Eye (tissue), 1 donor: ENCODE measurements at regions not wholly inside any gene's neighbourhood (a gene's known extent, or its start where the extent isn't known, plus 50 kb on each side); places are given as distances from the start of the nearest gene placed in this dataset.

Experiments used
- DNase-seq: peaks from one replicate; pipeline ENCODE4 v3.0.0-alpha.2; 2015

GRCh38 chr12:4223273-4223845, 50.2 kb upstream of the CCND2 start:
- DNase-seq: no peak

- DNase-seq: no peak
Measured at GRCh38 chr12:4221258-4221620, 52.3 kb upstream of the CCND2 start.

DNA sequence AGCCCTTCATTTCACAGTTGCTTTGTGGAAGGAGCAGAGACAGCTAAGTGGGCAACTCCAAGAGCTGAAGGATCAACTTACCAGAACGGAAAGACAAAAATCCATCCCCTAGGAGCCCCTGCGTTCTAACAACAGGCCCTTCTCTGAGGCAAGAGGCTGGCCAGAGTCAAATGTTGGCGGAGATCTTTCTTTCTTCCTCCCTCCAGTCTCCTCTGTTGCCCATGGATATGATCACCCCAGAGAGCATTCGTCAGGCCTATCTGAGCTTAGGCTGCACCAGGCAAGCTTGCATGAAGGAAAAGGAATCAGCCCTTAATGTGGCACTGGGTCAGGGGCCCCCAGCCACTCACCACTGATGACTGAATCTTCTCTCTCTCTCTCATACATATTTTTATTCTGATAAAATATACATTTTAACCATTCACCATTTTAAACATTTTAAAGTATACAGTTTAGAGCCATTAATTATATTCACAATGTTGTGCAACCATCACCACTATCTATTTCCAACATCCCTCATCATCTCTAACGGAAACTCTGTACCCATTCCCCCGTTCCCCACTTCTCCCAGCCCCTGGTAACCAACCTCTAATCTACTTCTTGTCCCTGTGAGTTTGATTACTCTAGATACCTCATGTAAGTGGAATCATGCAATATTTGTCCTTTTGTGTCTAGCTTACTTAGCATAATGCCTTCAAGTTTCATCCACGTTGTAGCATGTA, 52.9 kb upstream of the CCND2 start:
- DNase-seq: no peak

GRCh38 chr12:4217091-4217490, 56.5 kb upstream of the CCND2 start:
- no peak for DNase-seq

DNA sequence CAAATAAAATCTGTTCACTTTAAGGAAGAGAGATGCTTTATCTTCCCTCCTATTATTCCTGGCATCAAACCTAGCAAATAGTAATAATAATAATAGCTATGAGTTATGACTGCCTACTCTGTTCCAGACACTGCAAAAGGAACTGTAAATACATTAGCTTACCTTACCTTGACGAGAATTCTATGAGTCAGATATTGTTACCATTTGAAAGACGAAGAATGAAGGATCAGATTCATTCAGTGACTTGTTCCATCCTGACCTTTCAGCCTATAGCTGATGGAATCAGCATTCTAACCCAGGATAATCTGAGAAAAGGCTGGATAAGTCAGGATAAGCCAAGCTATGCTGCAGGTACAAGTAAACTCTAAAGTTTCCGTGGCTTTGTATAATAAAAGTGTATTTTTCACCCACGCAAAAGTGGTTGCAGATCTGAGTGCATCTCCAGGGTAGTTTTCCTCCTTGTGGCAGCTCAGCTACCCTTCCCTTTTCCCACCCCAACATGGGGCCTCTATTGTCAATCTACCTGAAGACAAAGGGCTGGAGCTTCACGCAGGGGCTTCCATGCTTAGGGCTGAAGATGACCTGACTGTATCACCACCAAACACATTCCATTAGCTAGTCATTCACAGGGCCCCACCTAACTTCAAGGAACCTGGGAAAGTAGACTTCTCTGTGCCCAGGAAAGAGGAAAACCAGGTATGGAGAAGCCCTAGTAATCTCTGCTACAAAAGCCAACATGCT, 57.2 kb upstream of the CCND2 start:
- DNase-seq: no peak

GRCh38 chr12:4215229-4216186, 58.1 kb upstream of the CCND2 start:
- no peak for DNase-seq

- DNase-seq: no peak
Measured at GRCh38 chr12:4214877-4215228, 58.7 kb upstream of the CCND2 start.

DNA sequence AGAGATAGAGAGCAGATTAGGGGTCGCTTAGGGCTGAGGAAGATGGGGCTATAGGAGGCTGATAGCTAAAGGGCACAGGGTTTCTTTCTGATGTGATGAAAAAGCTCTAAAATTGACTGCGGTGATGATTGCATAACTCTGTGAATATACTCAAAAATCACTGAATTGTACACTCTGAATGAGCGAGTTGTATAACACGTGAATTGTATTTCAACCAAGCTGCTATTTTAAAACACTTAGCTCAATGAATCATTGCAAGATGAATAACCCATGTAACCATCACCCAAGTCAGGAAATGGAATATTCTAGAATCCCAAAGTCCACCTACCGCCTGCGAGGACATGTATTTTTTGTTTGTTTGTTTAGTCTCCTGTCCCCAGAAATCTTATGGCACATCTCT, 60.1 kb upstream of the CCND2 start:
- DNase-seq: no peak

- no peak for DNase-seq
Measured at GRCh38 chr12:4212845-4213244, 60.7 kb upstream of the CCND2 start.

- DNase-seq: no peak
Measured at GRCh38 chr12:4211372-4211771, 62.2 kb upstream of the CCND2 start.

GRCh38 chr12:4210183-4210582, 63.4 kb upstream of the CCND2 start:
- DNase-seq: no peak

GRCh38 chr12:4206470-4206869, 67.1 kb upstream of the CCND2 start:
- no peak for DNase-seq

- DNase-seq: no peak
Measured at GRCh38 chr12:4203772-4204376, 69.7 kb upstream of the CCND2 start.

GRCh38 chr12:4202918-4203317, 70.6 kb upstream of the CCND2 start:
- DNase-seq: no peak

GRCh38 chr12:4202487-4202886, 71.1 kb upstream of the CCND2 start:
- no peak for DNase-seq

DNA sequence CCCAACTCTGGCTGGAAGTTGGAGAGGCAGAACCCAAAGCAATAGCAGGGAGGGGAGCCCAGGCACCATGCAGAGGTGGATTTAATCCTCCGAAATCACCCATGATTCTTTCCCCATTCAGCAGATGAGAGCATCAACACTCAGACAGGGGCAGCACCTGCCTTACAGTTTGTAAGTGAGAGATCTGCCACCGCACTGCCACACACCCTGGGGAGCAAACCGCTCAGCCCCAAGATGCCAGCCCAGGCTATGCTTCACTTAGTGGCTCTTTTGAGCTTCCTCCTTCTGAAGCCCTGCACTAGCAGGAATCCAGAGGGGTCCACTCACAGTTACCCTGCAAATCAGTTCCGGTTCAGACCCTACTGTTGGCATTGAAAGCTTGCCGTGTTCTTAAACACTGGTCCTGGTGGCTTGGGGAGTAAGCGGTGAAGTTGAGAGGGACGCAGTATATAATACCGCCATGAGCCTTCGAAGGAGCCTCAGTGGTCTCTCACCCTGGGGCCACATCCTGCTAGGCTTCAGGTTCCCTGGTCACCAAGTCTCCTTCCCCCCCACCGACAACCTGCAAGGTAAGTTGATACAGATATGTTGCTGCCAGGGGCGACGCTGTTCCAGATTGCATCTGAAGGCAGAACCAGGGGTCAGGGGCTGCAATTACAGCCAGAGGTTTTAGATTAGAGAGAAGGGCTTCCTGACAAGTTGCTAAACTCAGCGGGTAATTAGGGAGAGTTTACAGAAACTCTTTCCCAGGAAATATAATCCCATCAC, 72.0 kb upstream of the CCND2 start:
- no peak for DNase-seq

GRCh38 chr12:4197922-4198763, 75.4 kb upstream of the CCND2 start:
- DNase-seq: no peak

DNA sequence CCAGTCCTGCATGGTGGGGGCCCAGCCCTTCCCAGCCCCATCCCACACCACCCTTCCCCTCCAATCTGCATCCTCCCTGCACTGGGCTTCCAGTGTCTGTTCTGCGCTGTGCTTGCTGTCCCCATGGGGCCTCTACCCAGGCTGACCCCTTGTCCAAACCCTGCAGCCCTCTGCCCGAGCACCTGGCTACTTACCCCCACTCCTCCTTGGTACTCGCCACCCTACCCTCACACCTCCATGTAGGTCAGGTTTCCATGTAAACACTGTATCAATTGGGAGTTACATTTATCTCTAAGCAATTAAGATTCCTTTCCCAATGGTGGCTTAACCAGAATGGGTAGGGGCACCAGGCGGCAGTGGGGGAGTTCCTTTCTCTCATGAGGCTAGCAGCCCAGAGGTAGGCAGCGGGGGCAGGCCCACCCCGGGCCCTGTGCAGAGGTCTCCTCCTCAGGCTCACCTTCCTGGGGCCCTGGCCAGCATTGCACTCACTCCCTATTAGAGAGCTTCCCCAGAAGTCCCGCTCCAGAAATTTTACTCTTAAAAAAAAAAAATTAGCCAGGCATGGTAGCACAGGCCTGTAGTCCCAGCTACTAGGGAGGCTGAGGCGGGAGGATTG, 76.6 kb upstream of the CCND2 start:
- no peak for DNase-seq

- no peak for DNase-seq
Measured at GRCh38 chr12:4194668-4195067, 78.9 kb upstream of the CCND2 start.

- DNase-seq: no peak
Measured at GRCh38 chr12:4193821-4194220, 79.7 kb upstream of the CCND2 start.

- DNase-seq: no peak
Measured at GRCh38 chr12:4191642-4192041, 81.9 kb upstream of the CCND2 start.
